Transverse colon (tissue), 4 donors: ENCODE measurements at regions not wholly inside any gene's neighbourhood (a gene's known extent, or its start where the extent isn't known, plus 50 kb on each side); places are given as distances from the start of the nearest gene placed in this dataset.

ENCODE experiments used
- CTCF ChIP-seq, 5 experiments: fragments of 200-600 bp in 3 of 5; fragments of 450-650 bp in 2 of 5; sonication (generic) in 3 of 5; IDR thresholded peaks; 1 replicate in 2 of 5; 2 replicates in 3 of 5; pipeline ENCODE4 v1.5.1; 2016 to 2017; ENCODE audit warnings: antibody characterized with exemption in 5 of 5, inconsistent platforms in 3 of 5, mild to moderate bottlenecking in 2 of 5, moderate library complexity in 1 of 5
- POLR2A ChIP-seq: fragments of 450-650 bp; IDR thresholded peaks from one replicate; pipeline ENCODE4 v1.6.1; 2016; ENCODE audit warnings: antibody characterized with exemption, mild to moderate bottlenecking, moderate library complexity
- POLR2AphosphoS5 ChIP-seq, 3 donors: sonication (generic); formaldehyde crosslinking; IDR thresholded peaks; one replicate each; pipeline ENCODE4 v1.6.1; 2016; ENCODE audit warnings: antibody characterized with exemption in 3 of 3

- no peak for TF ChIP-seq POLR2A
- no peak for TF ChIP-seq CTCF (IDR thresholded peaks at IDR 0.05)
- TF ChIP-seq POLR2AphosphoS5 (IDR thresholded peaks at IDR 0.05) = no peak
Measured at GRCh38 chr13:55649485-55649884, 1491.2 kb upstream of the PRR20A start.
